Neural cell (in vitro differentiated cells): ENCODE measurements at regions not wholly inside any gene's neighbourhood (a gene's known extent, or its start where the extent isn't known, plus 50 kb on each side); places are given as distances from the start of the nearest gene placed in this dataset.

ENCODE experiments used
- EZH2 ChIP-seq: fragments of 200-600, 300-800 bp; shearing (Covaris generic), sonication (generic); IDR thresholded peaks from 2 replicates; pipeline ENCODE4 v1.6.1; 2014; ENCODE audit warnings: antibody characterized with exemption, low read length, borderline replicate concordance, mild to moderate bottlenecking; ENCODE audit not compliant: insufficient read depth, poor library complexity, severe bottlenecking
- RAD21 ChIP-seq: fragments of 450-650 bp; conservative IDR thresholded peaks from 2 replicates; pipeline ENCODE4 v1.6.1; 2014; ENCODE audit warnings: antibody characterized with exemption, mild to moderate bottlenecking, moderate library complexity
- TAF1 ChIP-seq: IDR thresholded peaks from 2 replicates; pipeline ENCODE4 v1.6.1; 2012; ENCODE audit warnings: low read depth
- TF ChIP-seq, protein P1 (sequence below): fragments of 450-650 bp; IDR thresholded peaks from 2 replicates; pipeline ENCODE4 v1.5.1; 2014; ENCODE audit warnings: antibody characterized with exemption, mild to moderate bottlenecking, moderate library complexity; ENCODE audit not compliant: poor library complexity, severe bottlenecking

DNA sequence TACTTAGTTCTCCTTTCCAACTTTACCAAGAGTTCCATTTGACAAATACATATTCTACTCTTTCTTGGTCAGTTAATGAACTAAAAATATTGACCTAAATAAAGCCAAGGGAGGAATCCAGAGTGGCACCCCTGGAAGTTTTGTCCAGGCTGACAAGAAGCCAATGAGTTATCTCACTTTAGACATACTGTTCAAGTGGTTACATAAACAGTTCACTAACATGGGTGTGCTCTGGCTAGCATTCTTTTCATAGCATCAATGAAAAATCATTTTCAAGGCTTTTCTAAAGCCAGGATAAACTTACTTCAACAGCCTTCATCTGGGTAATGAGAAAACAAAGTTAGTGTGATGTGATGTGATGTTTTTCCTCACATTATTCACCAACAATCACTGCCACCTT lies 649.4 kb downstream of the TDRD15 start:
- TF ChIP-seq, protein P1, sequence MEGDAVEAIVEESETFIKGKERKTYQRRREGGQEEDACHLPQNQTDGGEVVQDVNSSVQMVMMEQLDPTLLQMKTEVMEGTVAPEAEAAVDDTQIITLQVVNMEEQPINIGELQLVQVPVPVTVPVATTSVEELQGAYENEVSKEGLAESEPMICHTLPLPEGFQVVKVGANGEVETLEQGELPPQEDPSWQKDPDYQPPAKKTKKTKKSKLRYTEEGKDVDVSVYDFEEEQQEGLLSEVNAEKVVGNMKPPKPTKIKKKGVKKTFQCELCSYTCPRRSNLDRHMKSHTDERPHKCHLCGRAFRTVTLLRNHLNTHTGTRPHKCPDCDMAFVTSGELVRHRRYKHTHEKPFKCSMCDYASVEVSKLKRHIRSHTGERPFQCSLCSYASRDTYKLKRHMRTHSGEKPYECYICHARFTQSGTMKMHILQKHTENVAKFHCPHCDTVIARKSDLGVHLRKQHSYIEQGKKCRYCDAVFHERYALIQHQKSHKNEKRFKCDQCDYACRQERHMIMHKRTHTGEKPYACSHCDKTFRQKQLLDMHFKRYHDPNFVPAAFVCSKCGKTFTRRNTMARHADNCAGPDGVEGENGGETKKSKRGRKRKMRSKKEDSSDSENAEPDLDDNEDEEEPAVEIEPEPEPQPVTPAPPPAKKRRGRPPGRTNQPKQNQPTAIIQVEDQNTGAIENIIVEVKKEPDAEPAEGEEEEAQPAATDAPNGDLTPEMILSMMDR = no peak
- TF ChIP-seq RAD21 (no peak), EZH2 (no peak), TAF1 (no peak)
